Stomach (tissue), 8 donors: ENCODE measurements at regions not wholly inside any gene's neighbourhood (a gene's known extent, or its start where the extent isn't known, plus 50 kb on each side); places are given as distances from the start of the nearest gene placed in this dataset.

Experiments used
- DNase-seq, 2 donors: peaks; one replicate each; pipeline versions ENCODE4 v3.0.0 to v3.0.0-alpha.2; 2013 to 2019
- H3K27ac ChIP-seq, 5 donors: fragments of 200-600 bp in 4 of 5; sonication (generic) in 4 of 5; one replicate each; pipeline ENCODE4 v1.5.1; 2013 to 2019; ENCODE audit warnings: mild to moderate bottlenecking in 1 of 5, moderate library complexity in 1 of 5
- H3K27me3 ChIP-seq, 3 donors: fragments of 200-600 bp; sonication (generic); one replicate each; pipeline ENCODE4 v1.5.1; 2017 to 2019; ENCODE audit warnings: mixed run types in 1 of 3
- H3K36me3 ChIP-seq, 4 donors: fragments of 200-600 bp; sonication (generic); 1 replicate in 3 of 4; 2 replicates in 1 of 4; pipeline ENCODE4 v1.5.1; 2016 to 2019
- H3K4me1 ChIP-seq, 4 donors: fragments of 200-600 bp; sonication (generic); one replicate each; pipeline ENCODE4 v1.5.1; 2016 to 2019
- H3K4me3 ChIP-seq, 4 donors: fragments of 200-600 bp; sonication (generic) in 3 of 4; one replicate each; pipeline ENCODE4 v1.5.1; 2016 to 2019; ENCODE audit warnings: mild to moderate bottlenecking in 1 of 4
- H3K9me3 ChIP-seq, 4 donors: fragments of 200-600 bp; sonication (generic); one replicate each; pipeline ENCODE4 v1.5.1; 2016 to 2019
- CTCF ChIP-seq, 7 experiments: fragments of 450-650 bp in 4 of 7; fragments of 200-600 bp in 3 of 7; sonication (generic) in 3 of 7; IDR thresholded peaks; one replicate each; pipeline ENCODE4 v1.5.1; 2016 to 2019; ENCODE audit warnings: antibody characterized with exemption in 7 of 7, control low read depth in 2 of 7, mild to moderate bottlenecking in 1 of 7
- EP300 ChIP-seq: sonication (generic); formaldehyde crosslinking; IDR thresholded peaks from one replicate; pipeline ENCODE4 v1.6.1; 2017; ENCODE audit warnings: antibody characterized with exemption
- POLR2A ChIP-seq, 4 donors: fragments of 450-650 bp; IDR thresholded peaks; one replicate each; pipeline ENCODE4 v1.6.1; 2016; ENCODE audit warnings: antibody characterized with exemption in 4 of 4, control low read depth in 2 of 4, mild to moderate bottlenecking in 1 of 4, moderate library complexity in 1 of 4
- POLR2AphosphoS5 ChIP-seq, 3 donors: sonication (generic); formaldehyde crosslinking; IDR thresholded peaks; one replicate each; pipeline ENCODE4 v1.6.1; 2016; ENCODE audit warnings: antibody characterized with exemption in 3 of 3
- WGBS, 5 donors: extraction: QIAGEN DNeasy Blood & Tissue Kit in 3 of 5; methylation state at CpG; one replicate each; pipeline versions ENCODE4 v1.1.5 to v1.1.7; 2013 to 2018; 5-methylcytosine and 5-hydroxymethylcytosine counted together
- intact Hi-C: fragments of 100-400 bp; cut with DNase I; formaldehyde crosslinking; loops from one replicate; pipeline ENCODE4 v1.15.1; 2023; ENCODE audit warnings: low total_unique reads
- donor health status: healthy with polysubstance abuse.
- donor health status: Bipolar disorder and iron deficiency.
- donor health status: healthy.

- Histone ChIP-seq H3K4me3 (no peak overlapping the region), H3K4me1 (no peaks in the 10 kb centered on the region), H3K36me3 (no peaks in the 10 kb centered on the region), H3K9me3 (no peaks in the 10 kb centered on the region), H3K27ac (no peak overlapping the region), H3K27me3 (no peaks in the 10 kb centered on the region)
- WGBS, 5 donors = 80 to 95% (median 91%) methylated on average over 1 of the region's 1 CpG
- TF ChIP-seq EP300 = no peak
- no peak for TF ChIP-seq POLR2AphosphoS5 (IDR thresholded peaks at IDR 0.05)
- TF ChIP-seq POLR2A (IDR thresholded peaks at IDR 0.05) = no peak
- TF ChIP-seq CTCF (IDR thresholded peaks at IDR 0.05) = no peak
- no peak for DNase-seq
- intact Hi-C loops = no loop called here
These were observed 378.8 kb upstream of the ETAA1 start for GRCh38 chr2:67018301-67018700.

GRCh38 chr2:67032076-67032475 is 365.1 kb upstream of the ETAA1 start:
- peaks cover 0 to 7% (median 0%) of the 10 kb centered on the region in 4 donors for H3K4me1 ChIP-seq
- no peak for DNase-seq
- no peak overlapping the region for H3K27ac ChIP-seq
- H3K36me3 ChIP-seq = no peaks in the 10 kb centered on the region
- WGBS, 5 donors = 62 to 83% (median 69%) methylated on average over 2 of the region's 2 CpGs
- H3K9me3 ChIP-seq = no peaks in the 10 kb centered on the region
- H3K27me3 ChIP-seq = no peaks in the 10 kb centered on the region
- no peak overlapping the region for H3K4me3 ChIP-seq
- no peak for TF ChIP-seq POLR2A (IDR thresholded peaks at IDR 0.05)
- no peak for TF ChIP-seq EP300
- intact Hi-C loops = no loop called here

GRCh38 chr2:67036444-67036843 is 360.7 kb upstream of the ETAA1 start:
- H3K36me3 ChIP-seq = no peaks in the 10 kb centered on the region
- H3K9me3 ChIP-seq = no peaks in the 10 kb centered on the region
- no peaks in the 10 kb centered on the region for H3K27me3 ChIP-seq
- H3K4me3 ChIP-seq = no peak overlapping the region
- H3K27ac ChIP-seq = no peak overlapping the region
- peaks cover 0 to 25% (median 7%) of the 10 kb centered on the region in 4 donors for H3K4me1 ChIP-seq
- 77 to 86% (median 80%) methylated on average over 5 of the region's 5 CpGs for WGBS, 5 donors
- DNase-seq = no peak
- TF ChIP-seq EP300 (no peak), POLR2AphosphoS5 (IDR thresholded peaks at IDR 0.05) (no peak), POLR2A (IDR thresholded peaks at IDR 0.05) (no peak), CTCF (IDR thresholded peaks at IDR 0.05) (no peak)
- intact Hi-C loops = no loop called here

GRCh38 chr2:67037655-67038054 is 359.5 kb upstream of the ETAA1 start:
- Histone ChIP-seq H3K9me3 (no peaks in the 10 kb centered on the region), H3K27me3 (no peaks in the 10 kb centered on the region), H3K4me3 (no peak overlapping the region), H3K36me3 (no peaks in the 10 kb centered on the region), H3K27ac (peak overlapping the region in 3 of 5 donors; percentile 0 to 23 (median 21)), H3K4me1 (peaks cover 0 to 25% (median 7%) of the 10 kb centered on the region in 4 donors)
- no peak for TF ChIP-seq CTCF (IDR thresholded peaks at IDR 0.05)
- TF ChIP-seq EP300 = no peak
- TF ChIP-seq POLR2AphosphoS5 (IDR thresholded peaks at IDR 0.05) = no peak
- TF ChIP-seq POLR2A (IDR thresholded peaks at IDR 0.05) = no peak
- WGBS, 5 donors = 23 to 45% (median 37%) methylated on average over 8 of the region's 8 CpGs
- intact Hi-C loops = no loop called here
- DNase-seq = peak; percentile 35 to 88

- no peaks in the 10 kb centered on the region for H3K36me3 ChIP-seq
- WGBS, 5 donors = 83 to 100% (median 85%) methylated on average over 3 of the region's 3 CpGs
- H3K4me1 ChIP-seq = peaks cover 0 to 25% (median 7%) of the 10 kb centered on the region in 4 donors
- no peak for TF ChIP-seq POLR2A (IDR thresholded peaks at IDR 0.05)
- no peak for TF ChIP-seq POLR2AphosphoS5 (IDR thresholded peaks at IDR 0.05)
- no peak for TF ChIP-seq EP300
- TF ChIP-seq CTCF (IDR thresholded peaks at IDR 0.05) = no peak
- no peaks in the 10 kb centered on the region for H3K27me3 ChIP-seq
- peak overlapping the region in 2 of 5 donors; percentile 21 to 30 for H3K27ac ChIP-seq
- intact Hi-C loops = no loop called here
- H3K9me3 ChIP-seq = no peaks in the 10 kb centered on the region
- DNase-seq = no peak
- no peak overlapping the region for H3K4me3 ChIP-seq
These were observed 358.9 kb upstream of the ETAA1 start for GRCh38 chr2:67038195-67038594.
